GM18511 (cell line): ENCODE measurements at regions not wholly inside any gene's neighbourhood (a gene's known extent, or its start where the extent isn't known, plus 50 kb on each side); places are given as distances from the start of the nearest gene placed in this dataset.

Experiments
- ATAC-seq: cut with Tn5 transposase; IDR thresholded peaks from one replicate; pipeline ENCODE4 v1.9.1; 2021; ENCODE audit warnings: mild to moderate bottlenecking, moderate library complexity; ENCODE audit not compliant: unreplicated experiment

- no peak for ATAC-seq
Observed at GRCh38 chr6:21807299-21808044, 213.9 kb downstream of the SOX4 start.

- ATAC-seq, result no peak
Observed at GRCh38 chr6:21808045-21808470, 214.5 kb downstream of the SOX4 start.

GRCh38 chr6:21808551-21809242 is 215.1 kb downstream of the SOX4 start:
- ATAC-seq, result no peak

GRCh38 chr6:21811484-21811883 is 217.9 kb downstream of the SOX4 start:
- no peak for ATAC-seq

GRCh38 chr6:21816231-21816630 is 222.7 kb downstream of the SOX4 start:
- no peak for ATAC-seq

GRCh38 chr6:21820442-21820841 is 226.9 kb downstream of the SOX4 start:
- ATAC-seq, result no peak

GRCh38 chr6:21823371-21823770 is 229.8 kb downstream of the SOX4 start:
- no peak for ATAC-seq

- ATAC-seq, result no peak
Observed at GRCh38 chr6:21824431-21825177, 231.1 kb downstream of the SOX4 start.

- no peak for ATAC-seq
Observed at GRCh38 chr6:21826023-21826422, 232.5 kb downstream of the SOX4 start.

- no peak for ATAC-seq
Observed at GRCh38 chr6:21826904-21827303, 233.4 kb downstream of the SOX4 start.

GRCh38 chr6:21827425-21828202 is 234.1 kb downstream of the SOX4 start:
- ATAC-seq, result no peak

- no peak for ATAC-seq
Observed at GRCh38 chr6:21828704-21829103, 235.2 kb downstream of the SOX4 start.

- ATAC-seq, result no peak
Observed at GRCh38 chr6:21829126-21829525, 235.6 kb downstream of the SOX4 start.

GRCh38 chr6:21831521-21832291 is 238.2 kb downstream of the SOX4 start:
- no peak for ATAC-seq

GRCh38 chr6:21836277-21836676 is 242.7 kb downstream of the SOX4 start:
- no peak for ATAC-seq

GRCh38 chr6:21836772-21837425 is 243.3 kb downstream of the SOX4 start:
- no peak for ATAC-seq

- no peak for ATAC-seq
Observed at GRCh38 chr6:21840428-21840827, 246.9 kb downstream of the SOX4 start.

GRCh38 chr6:21842875-21843645 is 249.5 kb downstream of the SOX4 start:
- ATAC-seq, result no peak
